ENCODE measurements at regions not wholly inside any gene's neighbourhood (a gene's known extent, or its start where the extent isn't known, plus 50 kb on each side); places are given as distances from the start of the nearest gene placed in this dataset.

GRCh38 chr1:201761178-201761577, 67.8 kb upstream of the IPO9 start:
- FAIRE-seq (no peak), DNase-seq (ENCODE audit: insufficient read length, low spot score) (no peak)

GRCh38 chr1:201761871-201762270, 67.1 kb upstream of the IPO9 start:
- DNase-seq (ENCODE audit: insufficient read length, low spot score) (no peak), FAIRE-seq (no peak)

- no peak for DNase-seq (ENCODE audit: insufficient read length, low spot score)
- no peak for FAIRE-seq
Measured at GRCh38 chr1:201762381-201762780, 66.6 kb upstream of the IPO9 start.

GRCh38 chr1:201763455-201764140, 65.4 kb upstream of the IPO9 start:
- FAIRE-seq (no peak), DNase-seq (ENCODE audit: insufficient read length, low spot score) (no peak)

- DNase-seq (ENCODE audit: insufficient read length, low spot score) = no peak
Measured at GRCh38 chr1:201764166-201764565, 64.8 kb upstream of the IPO9 start.

GRCh38 chr1:201764579-201764978, 64.4 kb upstream of the IPO9 start:
- no peak for DNase-seq (ENCODE audit: insufficient read length, low spot score)
- no peak for FAIRE-seq

More at GRCh38 chr1:201764166-201764565, 64.8 kb upstream of the IPO9 start:
- FAIRE-seq = no peak

GRCh38 chr1:201766131-201766866, 62.7 kb upstream of the IPO9 start:
- FAIRE-seq (no peak), DNase-seq (ENCODE audit: insufficient read length, low spot score) (no peak)

- FAIRE-seq (no peak), DNase-seq (ENCODE audit: insufficient read length, low spot score) (no peak)
Measured at GRCh38 chr1:201767339-201767738, 61.6 kb upstream of the IPO9 start.

- DNase-seq (ENCODE audit: insufficient read length, low spot score) (no peak), FAIRE-seq (no peak)
Measured at GRCh38 chr1:201769072-201769471, 59.9 kb upstream of the IPO9 start.

GRCh38 chr1:201769966-201770365, 59.0 kb upstream of the IPO9 start:
- no peak for FAIRE-seq
- no peak for DNase-seq (ENCODE audit: insufficient read length, low spot score)

GRCh38 chr1:201771466-201771865, 57.5 kb upstream of the IPO9 start:
- DNase-seq (ENCODE audit: insufficient read length, low spot score) (no peak), FAIRE-seq (no peak)

- no peak for DNase-seq (ENCODE audit: insufficient read length, low spot score)
- no peak for FAIRE-seq
Measured at GRCh38 chr1:201772178-201772577, 56.8 kb upstream of the IPO9 start.

- FAIRE-seq (no peak), DNase-seq (ENCODE audit: insufficient read length, low spot score) (no peak)
Measured at GRCh38 chr1:201773764-201774163, 55.2 kb upstream of the IPO9 start.

- FAIRE-seq = no peak
- no peak for DNase-seq (ENCODE audit: insufficient read length, low spot score)
Measured at GRCh38 chr1:201774224-201774982, 54.6 kb upstream of the IPO9 start.

GRCh38 chr1:201774983-201775344, 54.0 kb upstream of the IPO9 start:
- FAIRE-seq (no peak), DNase-seq (ENCODE audit: insufficient read length, low spot score) (no peak)

- DNase-seq (ENCODE audit: insufficient read length, low spot score) (no peak), FAIRE-seq (no peak)
Measured at GRCh38 chr1:201775380-201775779, 53.6 kb upstream of the IPO9 start.

GRCh38 chr1:201778279-201779065, 50.5 kb upstream of the IPO9 start:
- DNase-seq (ENCODE audit: insufficient read length, low spot score) = no peak
- no peak for FAIRE-seq

Data from GM19239 (cell line).